Fibroblast of skin of left quadriceps (primary cell): ENCODE measurements at regions not wholly inside any gene's neighbourhood (a gene's known extent, or its start where the extent isn't known, plus 50 kb on each side); places are given as distances from the start of the nearest gene placed in this dataset.
"Not testable (repeated sequence)": the region's sequence is repeated elsewhere in the genome, so short reads cannot be mapped to it uniquely, and the experiment has no call there.

Experiments
- DNase-seq, 2 experiments: peaks; one replicate each; pipeline ENCODE4 v3.0.0-alpha.2; 2013; ENCODE audit warnings: low read depth in 2 of 2

- DNase-seq, result no peak
These were observed 1156.5 kb downstream of the NCAM2 start for GRCh38 chr21:22154579-22155274.

DNA sequence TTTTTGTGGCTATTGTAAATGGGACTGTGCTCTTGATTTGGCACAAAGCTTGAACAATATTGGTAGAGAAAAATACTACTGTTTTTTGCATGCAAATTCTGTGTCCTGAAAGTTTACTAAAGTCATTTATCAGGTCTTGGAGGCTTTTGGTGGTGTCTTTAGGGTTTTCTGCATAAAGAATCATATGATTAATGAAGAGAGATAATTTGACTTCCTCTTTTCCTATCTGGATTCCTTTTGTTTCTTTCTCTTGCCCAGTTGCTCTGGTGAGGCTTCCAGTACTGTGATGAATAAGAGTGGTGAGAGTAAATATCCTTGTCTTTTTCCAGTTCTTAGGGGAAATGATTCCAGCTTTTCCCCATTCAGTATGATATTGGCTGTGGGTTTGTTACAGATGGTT is 1166.7 kb downstream of the NCAM2 start:
- DNase-seq, result no peak

DNA sequence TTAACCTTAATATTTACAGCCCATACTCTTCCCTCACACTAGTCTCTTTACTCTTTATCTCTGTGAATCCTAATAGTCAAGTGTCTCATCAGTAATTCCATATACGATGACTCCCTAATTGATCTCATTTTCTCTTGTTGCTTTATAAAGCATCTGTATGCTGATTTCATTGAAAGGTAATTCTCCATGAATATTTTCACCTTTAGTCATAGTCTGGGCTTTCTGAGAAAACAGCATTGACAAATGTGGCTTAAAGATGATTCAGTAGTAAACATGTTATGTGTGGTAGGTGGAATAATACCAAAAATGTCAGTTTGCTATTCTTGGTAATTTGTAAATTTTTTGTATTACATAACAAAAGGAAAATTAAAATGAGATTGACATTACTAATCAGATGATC is 1176.5 kb downstream of the NCAM2 start:
- no peak for DNase-seq

- DNase-seq, result no peak
These were observed 1191.1 kb downstream of the NCAM2 start for GRCh38 chr21:22189278-22189677.

DNA sequence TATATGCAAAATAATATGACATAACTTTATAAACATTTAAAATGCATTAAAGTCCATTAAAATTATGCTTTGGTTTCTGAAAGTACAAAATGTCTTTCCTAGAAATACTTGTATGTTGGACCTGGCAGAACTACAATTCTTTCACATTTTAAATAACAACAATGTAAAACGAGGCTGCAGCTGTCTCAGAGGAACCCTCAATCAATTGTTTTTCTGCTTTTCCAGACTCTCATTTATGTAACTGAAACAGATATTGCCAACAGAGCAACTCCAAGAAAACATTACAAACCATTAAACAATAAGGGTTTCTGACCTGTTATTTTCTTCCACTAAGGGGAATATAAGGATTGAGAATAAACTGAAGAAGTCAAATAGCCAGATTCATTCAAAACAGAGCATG is 1193.4 kb downstream of the NCAM2 start:
- DNase-seq, result no peak

DNA sequence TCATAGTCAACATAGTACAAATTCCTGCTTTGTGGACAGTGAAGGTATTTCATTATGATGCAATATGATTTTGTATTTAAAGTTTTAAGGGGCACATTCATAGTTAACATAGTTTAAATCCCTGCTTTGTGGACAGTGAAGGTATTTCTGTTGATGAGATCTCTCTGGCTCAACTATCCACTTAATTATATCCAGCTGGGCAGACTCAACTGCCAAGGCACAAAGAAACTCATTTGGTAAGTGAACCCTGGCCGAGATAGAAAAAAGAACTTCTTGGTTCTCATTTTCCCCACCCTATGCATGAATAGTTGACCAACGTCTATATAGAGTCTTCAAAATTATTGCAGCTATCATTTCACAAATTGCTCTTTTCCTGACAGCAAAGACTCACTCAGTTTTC is 1194.6 kb downstream of the NCAM2 start:
- DNase-seq, result no peak

DNA sequence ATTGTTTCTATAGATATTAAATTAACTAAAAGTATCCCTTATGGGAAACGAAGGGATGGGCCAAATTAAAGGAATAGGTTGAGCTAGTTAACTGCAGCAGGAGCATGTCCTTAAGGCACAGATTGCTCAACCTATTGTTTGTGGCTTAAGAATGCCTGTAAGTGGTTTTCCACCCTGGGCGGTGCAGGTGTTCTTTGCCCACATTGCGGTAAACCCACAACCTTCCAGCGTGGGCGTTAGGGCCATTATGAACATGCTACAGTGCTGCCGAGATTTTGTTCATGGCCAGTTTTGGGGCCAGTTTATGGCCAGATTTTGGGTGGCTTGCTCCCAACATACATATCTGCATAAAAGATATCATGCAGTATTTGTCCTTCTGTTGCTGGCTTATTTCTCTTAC is 1196.8 kb downstream of the NCAM2 start:
- DNase-seq, result not testable (repeated sequence)

GRCh38 chr21:22200378-22201092 is 1202.3 kb downstream of the NCAM2 start:
- DNase-seq, result no peak

DNA sequence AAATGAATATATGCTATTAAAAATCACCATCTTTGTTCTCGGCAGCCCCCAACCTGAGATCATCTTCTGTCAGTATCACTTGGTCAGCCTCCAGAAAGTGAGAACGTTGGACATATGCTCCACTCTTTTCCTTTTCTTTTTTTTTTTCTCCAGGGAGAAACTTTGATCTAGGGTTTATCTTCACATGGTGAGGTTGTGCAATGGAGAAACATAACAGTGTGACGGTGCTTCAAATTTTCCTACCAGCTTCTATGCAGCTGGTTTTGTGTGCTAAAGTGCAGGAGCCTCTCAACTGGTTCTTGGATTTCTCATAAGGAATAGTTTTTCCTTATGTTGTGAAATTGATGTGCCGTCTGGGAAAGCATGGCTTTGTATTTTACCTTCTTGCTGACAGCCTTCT is 1202.9 kb downstream of the NCAM2 start:
- no peak for DNase-seq

- no peak for DNase-seq
These were observed 1203.5 kb downstream of the NCAM2 start for GRCh38 chr21:22201669-22202068.

GRCh38 chr21:22209304-22209700 is 1211.1 kb downstream of the NCAM2 start:
- DNase-seq, result no peak

- DNase-seq, result no peak
These were observed 1213.7 kb downstream of the NCAM2 start for GRCh38 chr21:22211943-22212342.

GRCh38 chr21:22223385-22223784 is 1225.2 kb downstream of the NCAM2 start:
- no peak for DNase-seq

GRCh38 chr21:22224261-22224660 is 1226.1 kb downstream of the NCAM2 start:
- DNase-seq, result no peak

DNA sequence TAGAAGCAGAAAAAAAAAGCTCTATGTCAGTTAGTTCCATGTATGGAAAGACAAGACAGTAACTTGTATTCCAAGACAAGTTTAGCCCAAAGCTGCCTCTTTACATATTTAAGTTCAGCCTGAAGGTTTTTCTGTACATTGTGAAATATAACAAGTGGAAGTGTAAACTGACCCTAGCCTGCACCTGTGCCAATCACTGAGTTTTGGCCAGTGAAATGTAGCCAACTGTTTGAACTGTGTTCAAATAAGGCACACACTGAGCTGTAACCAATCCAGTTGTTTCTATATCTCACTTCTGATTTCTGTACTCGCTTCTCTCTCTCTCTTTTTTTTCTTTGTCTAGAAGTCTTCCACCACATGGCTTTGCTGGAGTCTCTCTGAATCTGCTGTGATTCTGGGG is 1227.1 kb downstream of the NCAM2 start:
- no peak for DNase-seq

GRCh38 chr21:22231013-22231412 is 1232.8 kb downstream of the NCAM2 start:
- DNase-seq, result no peak

GRCh38 chr21:22235866-22236590 is 1237.8 kb downstream of the NCAM2 start:
- DNase-seq, result no peak

- no peak for DNase-seq
These were observed 1246.3 kb downstream of the NCAM2 start for GRCh38 chr21:22244516-22244915.

- DNase-seq, result no peak
These were observed 1252.1 kb downstream of the NCAM2 start for GRCh38 chr21:22250355-22250754.

DNA sequence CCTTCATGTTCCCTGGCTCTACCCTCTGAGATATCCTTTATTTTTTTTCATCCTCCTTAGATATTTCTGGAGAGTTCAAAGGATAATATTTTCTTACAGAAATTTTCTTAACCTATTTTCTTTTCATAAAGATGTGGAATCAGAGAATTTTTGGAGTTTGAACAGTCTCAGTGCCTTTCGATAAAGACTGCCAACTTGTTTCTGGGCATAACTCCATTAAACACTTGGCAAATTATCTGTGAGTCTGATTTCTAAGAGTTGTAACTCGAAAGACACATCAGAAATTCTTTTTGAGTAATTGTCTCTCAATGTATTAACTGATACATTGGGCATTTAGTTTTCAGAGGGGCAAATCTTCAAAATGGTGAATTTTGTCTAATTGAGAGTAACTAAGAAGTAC is 1255.6 kb downstream of the NCAM2 start:
- no peak for DNase-seq

GRCh38 chr21:22258821-22259220 is 1260.6 kb downstream of the NCAM2 start:
- no peak for DNase-seq

DNA sequence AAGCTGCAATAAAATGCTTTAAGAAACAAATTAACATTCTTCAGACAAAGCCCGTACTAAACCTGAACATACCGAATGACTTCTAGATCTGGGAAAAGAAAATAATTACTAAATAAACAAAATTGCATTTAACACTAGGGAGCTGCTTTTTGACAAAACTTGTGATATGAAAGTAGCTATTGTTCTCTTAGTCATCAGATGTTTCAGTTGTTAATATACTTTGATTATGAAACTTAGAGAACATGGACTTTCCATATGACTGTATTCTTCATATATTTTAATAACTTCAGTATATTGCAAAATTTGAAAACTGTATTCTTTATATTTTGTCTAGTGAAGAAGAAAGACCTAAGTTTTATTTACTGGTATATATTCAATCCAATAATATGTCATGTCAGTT is 1262.1 kb downstream of the NCAM2 start:
- no peak for DNase-seq

DNA sequence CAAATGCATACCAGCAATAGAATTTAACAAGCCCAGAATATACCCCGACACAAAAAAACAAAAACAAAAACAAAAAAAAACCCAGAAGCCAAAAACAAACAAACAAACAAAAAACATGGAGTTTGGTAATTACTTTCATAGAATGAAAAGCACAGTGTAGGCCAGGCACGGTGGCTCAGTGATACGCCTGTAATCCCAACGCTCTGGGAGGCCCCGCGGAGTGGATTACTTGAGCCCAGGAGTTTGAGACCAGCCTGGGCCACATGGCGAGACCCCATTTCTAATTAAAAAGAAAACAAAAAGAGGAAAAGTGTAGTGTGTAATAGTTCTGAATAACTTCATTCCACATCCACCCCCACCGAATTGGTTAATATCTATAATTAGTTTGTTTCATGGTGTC is 1265.7 kb downstream of the NCAM2 start:
- DNase-seq, result no peak
